Cardiac muscle cell (in vitro differentiated cells and primary cell): ENCODE measurements at regions not wholly inside any gene's neighbourhood (a gene's known extent, or its start where the extent isn't known, plus 50 kb on each side); places are given as distances from the start of the nearest gene placed in this dataset.
"Not testable (repeated sequence)": the region's sequence is repeated elsewhere in the genome, so short reads cannot be mapped to it uniquely, and the experiment has no call there.

Source experiments
- DNase-seq, 2 donors: peaks; one replicate each; pipeline versions ENCODE4 v3.0.0 to v3.0.0-alpha.2; 2010 to 2017; ENCODE audit warnings: low read depth in 1 of 2, low spot score in 1 of 2
- H3K27ac ChIP-seq: fragments of 200-600 bp; sonication (generic); 2 replicates; pipeline ENCODE4 v1.5.1; 2016
- H3K27me3 ChIP-seq: fragments of 200-600 bp; sonication (generic); 2 replicates; pipeline ENCODE4 v1.6.0; 2016; ENCODE audit warnings: control low read depth
- H3K36me3 ChIP-seq: fragments of 200-600 bp; sonication (generic); 2 replicates; pipeline ENCODE4 v1.5.1; 2016; ENCODE audit warnings: control low read depth
- H3K4me1 ChIP-seq: fragments of 200-600 bp; sonication (generic); 2 replicates; pipeline ENCODE4 v1.8.1; 2017; ENCODE audit warnings: low read depth, mild to moderate bottlenecking, mixed run types
- H3K4me3 ChIP-seq: fragments of 200-600 bp; sonication (generic); 2 replicates; pipeline ENCODE4 v1.5.1; 2016; ENCODE audit warnings: mild to moderate bottlenecking
- H3K9me3 ChIP-seq: fragments of 200-600 bp; sonication (generic); 2 replicates; pipeline ENCODE4 v1.5.1; 2017; ENCODE audit warnings: low read depth, mild to moderate bottlenecking, control low read depth
- TF ChIP-seq, protein P1 (sequence below): IDR thresholded peaks from 2 replicates; pipeline ENCODE4 v1.5.1; 2012; ENCODE audit warnings: low read depth, mild to moderate bottlenecking, low read length

DNA sequence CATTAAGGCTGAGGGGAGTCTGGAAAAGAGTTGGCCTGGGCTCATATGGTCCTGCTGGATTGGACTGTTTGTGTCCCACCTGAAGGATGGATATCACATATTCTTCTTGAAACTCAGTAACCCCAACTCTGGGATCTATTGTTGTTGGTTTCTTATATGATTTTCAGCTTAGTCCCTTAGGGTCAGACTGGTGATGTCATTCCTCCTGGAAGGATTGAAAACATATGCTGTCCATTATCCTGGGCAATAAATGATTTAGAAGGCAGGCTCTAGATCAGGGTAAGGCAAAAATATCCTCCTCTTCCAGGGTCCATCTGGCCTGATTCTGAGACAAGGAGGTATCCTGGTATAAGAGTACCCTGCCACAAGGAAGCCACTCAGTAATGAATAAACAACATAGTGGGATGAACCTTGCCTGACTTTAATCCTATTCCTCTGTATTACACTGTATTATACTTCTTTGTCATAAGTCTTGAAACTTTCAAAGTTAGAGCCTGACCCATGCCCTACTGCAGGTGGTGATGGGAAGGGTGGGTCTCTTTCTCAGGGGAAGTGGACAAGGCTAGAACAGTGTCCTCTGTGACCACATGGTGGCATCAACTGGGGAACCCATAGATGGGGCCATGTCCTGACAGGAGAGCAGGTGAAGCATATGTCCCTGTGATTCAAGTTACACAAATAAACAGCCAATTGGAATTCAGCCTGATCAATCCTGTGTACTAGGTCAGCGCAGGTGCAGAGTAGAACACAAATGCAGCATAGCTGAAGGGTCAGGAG is 454.4 kb upstream of the TRPC7 start:
- DNase-seq = no peak
- TF ChIP-seq, protein P1, sequence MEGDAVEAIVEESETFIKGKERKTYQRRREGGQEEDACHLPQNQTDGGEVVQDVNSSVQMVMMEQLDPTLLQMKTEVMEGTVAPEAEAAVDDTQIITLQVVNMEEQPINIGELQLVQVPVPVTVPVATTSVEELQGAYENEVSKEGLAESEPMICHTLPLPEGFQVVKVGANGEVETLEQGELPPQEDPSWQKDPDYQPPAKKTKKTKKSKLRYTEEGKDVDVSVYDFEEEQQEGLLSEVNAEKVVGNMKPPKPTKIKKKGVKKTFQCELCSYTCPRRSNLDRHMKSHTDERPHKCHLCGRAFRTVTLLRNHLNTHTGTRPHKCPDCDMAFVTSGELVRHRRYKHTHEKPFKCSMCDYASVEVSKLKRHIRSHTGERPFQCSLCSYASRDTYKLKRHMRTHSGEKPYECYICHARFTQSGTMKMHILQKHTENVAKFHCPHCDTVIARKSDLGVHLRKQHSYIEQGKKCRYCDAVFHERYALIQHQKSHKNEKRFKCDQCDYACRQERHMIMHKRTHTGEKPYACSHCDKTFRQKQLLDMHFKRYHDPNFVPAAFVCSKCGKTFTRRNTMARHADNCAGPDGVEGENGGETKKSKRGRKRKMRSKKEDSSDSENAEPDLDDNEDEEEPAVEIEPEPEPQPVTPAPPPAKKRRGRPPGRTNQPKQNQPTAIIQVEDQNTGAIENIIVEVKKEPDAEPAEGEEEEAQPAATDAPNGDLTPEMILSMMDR = no peak
- no peaks in the 10 kb centered on the region for H3K36me3 ChIP-seq
- no peak overlapping the region for H3K4me3 ChIP-seq
- H3K4me1 ChIP-seq = no peaks in the 10 kb centered on the region
- H3K9me3 ChIP-seq = no peaks in the 10 kb centered on the region
- H3K27ac ChIP-seq = no peak overlapping the region
- H3K27me3 ChIP-seq = no peaks in the 10 kb centered on the region

DNA sequence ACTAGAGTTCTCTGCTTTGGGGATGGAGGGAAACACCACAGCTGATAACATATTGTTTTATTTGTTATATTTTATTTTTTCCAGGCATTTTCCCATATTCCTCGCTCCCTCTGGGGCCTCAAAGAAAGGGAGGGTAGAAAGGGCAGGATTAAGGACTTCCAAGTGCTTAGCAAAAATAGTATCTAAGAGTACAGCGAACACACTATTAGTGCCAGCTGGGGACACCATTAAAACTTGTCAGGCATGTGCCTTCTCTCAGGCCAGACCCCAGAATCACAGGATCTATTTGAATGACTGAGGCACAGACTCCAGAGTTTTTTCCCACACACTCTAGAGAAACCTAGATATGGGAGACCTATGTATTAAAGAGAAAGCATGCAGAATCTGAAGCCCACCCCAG is 451.0 kb upstream of the TRPC7 start:
- no peak for DNase-seq
- Histone ChIP-seq H3K9me3 (no peaks in the 10 kb centered on the region), H3K36me3 (no peaks in the 10 kb centered on the region)

DNA sequence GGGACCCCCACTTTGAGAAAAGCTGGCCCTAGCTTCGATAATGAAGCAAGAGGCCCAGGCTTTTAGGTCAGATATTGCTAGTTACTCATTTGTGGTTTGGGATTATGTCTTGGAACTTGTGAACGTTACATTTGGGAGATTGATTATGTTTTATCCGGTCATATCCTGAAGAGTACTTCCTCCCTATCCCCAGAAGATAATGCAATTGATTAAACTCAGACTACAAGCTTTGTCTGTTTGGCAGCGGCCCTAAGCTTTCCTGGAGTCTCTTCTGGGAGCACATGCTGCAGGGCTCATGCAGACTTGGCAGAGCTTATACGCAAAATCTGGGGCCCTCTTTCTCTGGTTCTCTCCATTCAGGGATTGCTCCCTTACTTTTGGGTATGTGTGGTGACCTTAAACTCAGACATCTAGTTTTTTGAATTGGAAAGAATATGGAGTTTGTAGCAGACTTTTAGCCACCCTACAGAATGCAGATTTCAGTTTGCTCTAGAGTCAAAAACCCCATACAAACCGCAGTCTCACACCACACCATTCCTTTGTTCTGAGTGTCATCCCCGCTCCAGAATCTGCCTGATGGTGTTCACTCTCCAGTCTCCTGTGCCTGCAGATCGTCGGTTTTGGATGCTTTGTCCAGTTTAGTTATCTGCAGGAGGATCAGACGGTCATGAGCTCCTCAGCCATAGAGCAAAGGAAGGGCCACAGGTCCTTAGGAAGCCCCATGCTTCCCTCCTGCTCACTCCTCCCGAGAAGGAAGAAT is 449.5 kb upstream of the TRPC7 start:
- TF ChIP-seq, protein P1 = no peak

More for the DNA sequence above, 451.0 kb upstream of the TRPC7 start:
- Histone ChIP-seq H3K4me1 (no peaks in the 10 kb centered on the region), H3K27me3 (no peaks in the 10 kb centered on the region), H3K4me3 (no peak overlapping the region), H3K27ac (no peak overlapping the region)
- TF ChIP-seq, protein P1 = no peak

DNA sequence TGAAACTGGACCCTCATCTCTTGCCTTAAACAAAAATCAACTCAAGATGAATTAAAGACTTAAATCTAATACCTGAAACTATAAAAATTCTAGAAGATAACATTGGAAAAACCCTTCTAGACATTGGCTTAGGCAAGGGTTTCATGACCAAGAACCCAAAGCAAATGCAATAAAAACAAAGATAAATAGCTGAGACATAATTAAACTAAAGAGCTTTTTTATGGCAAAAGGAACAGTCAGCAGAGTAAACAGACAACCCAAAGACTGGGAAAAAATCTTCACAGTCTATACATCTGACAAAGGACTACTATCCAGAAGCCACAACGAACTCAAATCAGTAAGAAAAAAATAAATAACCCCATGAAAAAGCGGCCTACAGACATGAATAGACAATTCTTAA is 446.9 kb upstream of the TRPC7 start:
- H3K9me3 ChIP-seq, DNase-seq, H3K4me1 ChIP-seq, H3K4me3 ChIP-seq, H3K36me3 ChIP-seq, H3K27me3 ChIP-seq, H3K27ac ChIP-seq: not testable (repeated sequence)

More for the DNA sequence above, 449.5 kb upstream of the TRPC7 start:
- no peaks in the 10 kb centered on the region for H3K4me1 ChIP-seq
- no peak overlapping the region for H3K27ac ChIP-seq
- H3K9me3 ChIP-seq = no peaks in the 10 kb centered on the region
- H3K4me3 ChIP-seq = no peak overlapping the region
- H3K36me3 ChIP-seq = no peaks in the 10 kb centered on the region
- no peaks in the 10 kb centered on the region for H3K27me3 ChIP-seq
- DNase-seq = peak in 1 of 2 donors; percentile 65

DNA sequence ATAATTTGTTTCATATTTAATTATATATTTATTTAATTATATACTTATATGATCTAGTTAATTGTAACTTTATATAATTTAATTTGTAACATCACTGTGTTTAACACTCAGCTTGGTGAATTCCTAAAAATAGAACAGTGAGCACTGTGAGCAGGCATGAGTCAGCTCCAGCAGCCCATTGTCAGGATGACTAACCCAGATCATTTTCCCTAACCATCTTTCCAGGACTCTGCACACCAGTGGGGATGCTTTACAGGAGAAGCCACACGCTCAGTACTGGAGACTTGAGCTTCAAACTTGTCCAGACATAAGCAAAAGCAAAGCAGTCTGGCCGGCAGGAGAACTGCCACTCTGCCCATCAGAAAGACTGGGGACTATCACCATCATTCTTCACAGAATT is 446.2 kb upstream of the TRPC7 start:
- peak in 1 of 2 donors; percentile 67 for DNase-seq
- no peaks in the 10 kb centered on the region for H3K4me1 ChIP-seq
- no peaks in the 10 kb centered on the region for H3K36me3 ChIP-seq
- no peaks in the 10 kb centered on the region for H3K9me3 ChIP-seq
- H3K27ac ChIP-seq = no peak overlapping the region
- TF ChIP-seq, protein P1 = no peak
- H3K27me3 ChIP-seq = no peaks in the 10 kb centered on the region
- no peak overlapping the region for H3K4me3 ChIP-seq

DNA sequence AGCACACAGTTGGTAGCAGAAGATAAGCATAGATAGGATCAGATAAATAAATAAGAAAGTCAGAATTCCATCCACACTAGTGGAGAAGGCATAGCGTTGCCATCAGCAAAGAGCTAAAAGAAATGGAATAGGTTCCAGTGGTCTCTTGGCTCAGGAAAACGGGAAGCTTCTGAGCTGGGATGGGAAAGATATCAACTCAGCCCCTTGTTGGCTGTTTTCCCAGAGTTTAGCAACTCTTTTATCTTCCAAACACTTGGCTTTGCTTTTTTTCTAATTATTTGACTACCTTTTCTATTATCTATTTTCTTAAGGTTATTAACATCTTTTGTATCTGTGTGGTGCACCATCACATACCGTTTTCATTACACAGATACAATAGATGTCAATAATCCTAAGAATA is 445.7 kb upstream of the TRPC7 start:
- Histone ChIP-seq H3K4me1 (no peaks in the 10 kb centered on the region), H3K4me3 (no peak overlapping the region), H3K27ac (no peak overlapping the region), H3K27me3 (no peaks in the 10 kb centered on the region), H3K9me3 (no peaks in the 10 kb centered on the region), H3K36me3 (no peaks in the 10 kb centered on the region)
- TF ChIP-seq, protein P1 = no peak
- peak in 1 of 2 donors; percentile 41 for DNase-seq
